Gastroesophageal sphincter (tissue), 3 donors: ENCODE measurements at regions not wholly inside any gene's neighbourhood (a gene's known extent, or its start where the extent isn't known, plus 50 kb on each side); places are given as distances from the start of the nearest gene placed in this dataset.

Experiments used
- CTCF ChIP-seq, 4 experiments: fragments of 200-600 bp in 2 of 4; fragments of 450-650 bp in 2 of 4; sonication (generic) in 1 of 4; IDR thresholded peaks; one replicate each; pipeline ENCODE4 v1.5.1; 2017 to 2019; ENCODE audit warnings: antibody characterized with exemption in 4 of 4, mild to moderate bottlenecking in 2 of 4, moderate library complexity in 2 of 4
- EP300 ChIP-seq: sonication (generic); formaldehyde crosslinking; IDR thresholded peaks from one replicate; pipeline ENCODE4 v1.6.1; 2017; ENCODE audit warnings: antibody characterized with exemption, mild to moderate bottlenecking
- POLR2A ChIP-seq, 2 donors: fragments of 450-650 bp; IDR thresholded peaks; one replicate each; pipeline ENCODE4 v1.6.1; 2017; ENCODE audit warnings: antibody characterized with exemption in 2 of 2, mild to moderate bottlenecking in 2 of 2, moderate library complexity in 1 of 2
- POLR2AphosphoS5 ChIP-seq: sonication (generic); formaldehyde crosslinking; IDR thresholded peaks from one replicate; pipeline ENCODE4 v1.6.1; 2017; ENCODE audit warnings: antibody characterized with exemption

- TF ChIP-seq POLR2AphosphoS5 (no peak), CTCF (IDR thresholded peaks at IDR 0.05) (no peak), POLR2A (IDR thresholded peaks at IDR 0.05) (no peak), EP300 (no peak)
These were observed 83.7 kb downstream of the BOD1 start for GRCh38 chr5:173532689-173533250.
